HepG2 (cell line): ENCODE measurements at regions not wholly inside any gene's neighbourhood (a gene's known extent, or its start where the extent isn't known, plus 50 kb on each side); places are given as distances from the start of the nearest gene placed in this dataset.

Experiments used
- ATAC-seq: fragments of 200-7000 bp; cut with Tn5 transposase; 3 replicates; pipeline ENCODE4 v1.9.1; 2020; ENCODE audit warnings: mild to moderate bottlenecking, moderate library complexity
- BruUV-seq: library from RNA; stranded (reverse); fragments of 400-500 nt; replicated peaks from 2 replicates; lab custom pipeline; 2021; lab: Mats Ljungman, UMichigan
- CTCF ChIA-PET: fragments of 300-600 bp; formaldehyde crosslinking; extraction: SDS; loops from one replicate; lab custom pipeline; 2021; ENCODE audit warnings: low total read pairs, inconsistent platforms, low intra/inter-chr PET ratio; lab: Yijun Ruan, JAX
- POLR2A ChIA-PET: fragments of 350-600 bp; sonication (Branson Sonifier 250); formaldehyde crosslinking; loops from one replicate; lab custom pipeline; 2020; ENCODE audit warnings: antibody characterized with exemption, inconsistent platforms; lab: Yijun Ruan, JAX
- DNase-seq: peaks from one replicate; pipeline ENCODE4 v3.0.0-alpha.2; 2015; ENCODE audit warnings: low spot score
- FAIRE-seq: peaks from 3 replicates; lab custom pipeline; 2011; peaks lifted over from hg19 to GRCh38; lab: Jason Lieb, UNC
- H2AFZ ChIP-seq: one replicate; pipeline ENCODE4 v1.6.1; 2011; ENCODE audit warnings: low read length, inconsistent platforms
- H3K27ac ChIP-seq: fragments of 300-600 bp; 3 replicates; pipeline ENCODE4 v1.8.0; 2011; ENCODE audit warnings: mixed run types, mild to moderate bottlenecking, mixed read lengths, low read length, inconsistent platforms; ENCODE audit not compliant: insufficient read depth; ENCODE audit errors: extremely low read length
- H3K27me3 ChIP-seq, 2 experiments: fragments of 200-600 bp in 1 of 2; 2 replicates in 1 of 2; 3 replicates in 1 of 2; pipeline versions ENCODE4 v1.6.0 to v1.8.0; 2011; ENCODE audit warnings: low read length in 2 of 2, mild to moderate bottlenecking in 2 of 2, moderate library complexity in 2 of 2, inconsistent platforms in 1 of 2; ENCODE audit not compliant: insufficient read depth in 2 of 2, control insufficient read depth in 1 of 2
- H3K36me3 ChIP-seq, 2 experiments: fragments of 200-600 bp in 1 of 2; replicated peaks in 1 of 2; 2 replicates in 1 of 2; 3 replicates in 1 of 2; pipeline versions ENCODE4 v1.5.1 to v1.8.0; 2011; ENCODE audit warnings: low read length in 2 of 2, inconsistent platforms in 1 of 2; ENCODE audit not compliant: insufficient read depth in 2 of 2, control insufficient read depth in 1 of 2
- H3K4me1 ChIP-seq: 2 replicates; pipeline ENCODE4 v1.5.1; 2012; ENCODE audit warnings: low read length, inconsistent platforms; ENCODE audit not compliant: insufficient read depth
- H3K4me2 ChIP-seq: 2 replicates; pipeline ENCODE4 v1.6.0; 2011; ENCODE audit warnings: low read depth, low read length, inconsistent platforms
- H3K4me3 ChIP-seq, 3 experiments: fragments of 200-600 bp in 1 of 3; sonication (generic), shearing (Covaris generic) in 1 of 3; replicated peaks in 1 of 3; 2 replicates each; pipeline ENCODE4 v1.5.1; 2011 to 2016; ENCODE audit warnings: low read length in 3 of 3, inconsistent platforms in 2 of 3, low read depth in 2 of 3, mild to moderate bottlenecking in 2 of 3, control low read depth in 1 of 3, mixed read lengths in 1 of 3; ENCODE audit not compliant: insufficient read depth in 1 of 3
- H3K79me2 ChIP-seq: one replicate; pipeline ENCODE4 v1.6.1; 2011; ENCODE audit warnings: low read length, inconsistent platforms; ENCODE audit not compliant: insufficient read depth
- H3K9ac ChIP-seq: 2 replicates; pipeline ENCODE4 v1.6.0; 2011; ENCODE audit warnings: mild to moderate bottlenecking, low read depth, low read length, inconsistent platforms; ENCODE audit not compliant: insufficient read depth
- H3K9me3 ChIP-seq: 2 replicates; pipeline ENCODE4 v1.5.1; 2012; ENCODE audit warnings: mild to moderate bottlenecking, low read length
- H4K20me1 ChIP-seq: 2 replicates; pipeline ENCODE4 v1.6.0; 2011; ENCODE audit warnings: inconsistent platforms, mild to moderate bottlenecking, low read length, moderate library complexity; ENCODE audit not compliant: insufficient read depth
- HMG20A ChIP-seq: IDR thresholded peaks from 2 replicates; pipeline ENCODE4 v1.6.1; 2016; ENCODE audit warnings: borderline replicate concordance
- ONECUT2 ChIP-seq: sonication (generic); formaldehyde crosslinking; IDR thresholded peaks from 2 replicates; pipeline ENCODE4 v1.4.0; 2020; ENCODE audit warnings: missing genetic modification reagents
- SUZ12 ChIP-seq: fragments of 150-350 bp; IDR thresholded peaks from 2 replicates; pipeline ENCODE4 v1.6.1; 2014; ENCODE audit warnings: low read depth, low read length
- TSC22D2 ChIP-seq: sonication (generic); formaldehyde crosslinking; IDR thresholded peaks from 2 replicates; pipeline ENCODE4 v1.5.1; 2020; ENCODE audit warnings: missing genetic modification reagents, mild to moderate bottlenecking, borderline replicate concordance
- WGBS: methylation state at CpG from one replicate; pipeline ENCODE4 v1.1.6; 2017; ENCODE audit warnings: low lambda C conversion rate; 5-methylcytosine and 5-hydroxymethylcytosine counted together
- in situ Hi-C: cut with HindIII; loops from 2 replicates; pipeline ENCODE4 v1.10.0; 2017; ENCODE audit warnings: low pct_unique_long_range_greater_than_20kb; ENCODE audit not compliant: extremely low pct_ligation_motif_present
- intact Hi-C: fragments of 100-400 bp; cut with micrococcal nuclease; formaldehyde crosslinking; loops from one replicate; pipeline ENCODE4 v1.10.0; 2022; ENCODE audit not compliant: unreplicated experiment

- ChIA-PET POLR2A (no interaction called here), CTCF (no interaction called here)
- in situ Hi-C loops (no loop called here), intact Hi-C loops (no loop called here)
- H3K27me3 ChIP-seq, result no peaks in the 10 kb centered on the region
- H3K79me2 ChIP-seq, result no peaks in the 10 kb centered on the region
- no peaks in the 10 kb centered on the region for H3K36me3 ChIP-seq
- H3K27ac ChIP-seq, result no peak overlapping the region
- 33% methylated on average over 3 of the region's 3 CpGs for WGBS
- H2AFZ ChIP-seq, result no peak overlapping the region
- no peak overlapping the region for H3K4me3 ChIP-seq
- no peaks in the 10 kb centered on the region for H4K20me1 ChIP-seq
- H3K9me3 ChIP-seq, result peaks cover 21% of the 10 kb centered on the region
- no peak for TF ChIP-seq SUZ12
- no peak overlapping the region for H3K9ac ChIP-seq
- DNase-seq (no peak), ATAC-seq (no peak), FAIRE-seq (no peak)
- no TSS peak for BruUV-seq
- H3K4me2 ChIP-seq, result no peak overlapping the region
- no peaks in the 10 kb centered on the region for H3K4me1 ChIP-seq
These were observed 280.9 kb downstream of the POLR1F start for GRCh38 chr7:19427944-19428343.

- CTCF ChIA-PET, result no interaction called here
- no peak overlapping the region for H2AFZ ChIP-seq
- no peaks in the 10 kb centered on the region for H4K20me1 ChIP-seq
- no peak for FAIRE-seq
- H3K27ac ChIP-seq, result no peak overlapping the region
- H3K79me2 ChIP-seq, result no peaks in the 10 kb centered on the region
- H3K4me2 ChIP-seq, result no peak overlapping the region
- no TSS peak for BruUV-seq
- H3K9ac ChIP-seq, result no peak overlapping the region
- in situ Hi-C loops, result no loop called here
- H3K4me1 ChIP-seq, result no peaks in the 10 kb centered on the region
- ATAC-seq, result no peak
- no peaks in the 10 kb centered on the region for H3K27me3 ChIP-seq
- H3K9me3 ChIP-seq, result peaks cover 15% of the 10 kb centered on the region
- no peak overlapping the region for H3K4me3 ChIP-seq
- TF ChIP-seq ONECUT2 (CRISPR knock-in tag) (no peak), HMG20A (CRISPR knock-in tag) (no peak), TSC22D2 (CRISPR knock-in tag) (no peak)
- TF ChIP-seq, all 625 proteins: peak for 0
- no peak for DNase-seq
- H3K36me3 ChIP-seq, result no peaks in the 10 kb centered on the region
- intact Hi-C loops, result no loop called here
- POLR2A ChIA-PET, result no interaction called here
- WGBS, result 5% methylated on average over 1 of the region's 1 CpG
These were observed 276.6 kb upstream of the FERD3L start for GRCh38 chr7:19421861-19422260.
